ENCODE measurements at regions not wholly inside any gene's neighbourhood (a gene's known extent, or its start where the extent isn't known, plus 50 kb on each side); places are given as distances from the start of the nearest gene placed in this dataset.

- H3K27ac ChIP-seq (replicated peaks in 1 of 4), result no peak overlapping the region
- H3K36me3 ChIP-seq, result no peaks in the 10 kb centered on the region
- no peaks in the 10 kb centered on the region for H3K4me1 ChIP-seq
- peaks cover 0 to 52% (median 2%) of the 10 kb centered on the region in 4 donors for H3K27me3 ChIP-seq
- H3K4me3 ChIP-seq, result no peak overlapping the region
- no peaks in the 10 kb centered on the region for H3K9me3 ChIP-seq
- no peak for TF ChIP-seq POLR2AphosphoS5 (IDR thresholded peaks at IDR 0.05)
- TF ChIP-seq CTCF (IDR thresholded peaks at IDR 0.05), result no peak
- TF ChIP-seq EP300 (IDR thresholded peaks at IDR 0.05), result no peak
- no peak for TF ChIP-seq POLR2A (IDR thresholded peaks at IDR 0.05; ENCODE audit: low read depth)
- DNase-seq (ENCODE audit: extremely low spot score), result no peak
- WGBS, result 65% methylated on average over 10 of the region's 10 CpGs
- intact Hi-C loops (cut with DNase I), result no loop called here
These were observed 95.8 kb upstream of the CRHR1 start for GRCh38 chr17:45688353-45688752.

GRCh38 chr17:45688820-45689219, 95.3 kb upstream of the CRHR1 start:
- Histone ChIP-seq H3K4me3 (no peak overlapping the region), H3K27me3 (peaks cover 0 to 52% (median 2%) of the 10 kb centered on the region in 4 donors), H3K9me3 (no peaks in the 10 kb centered on the region), H3K27ac (replicated peaks in 1 of 4) (no peak overlapping the region), H3K4me1 (no peaks in the 10 kb centered on the region), H3K36me3 (no peaks in the 10 kb centered on the region)
- WGBS, result 84% methylated on average over 7 of the region's 7 CpGs
- TF ChIP-seq EP300 (IDR thresholded peaks at IDR 0.05) (no peak), POLR2A (IDR thresholded peaks at IDR 0.05; ENCODE audit: low read depth) (no peak), CTCF (IDR thresholded peaks at IDR 0.05) (no peak), POLR2AphosphoS5 (IDR thresholded peaks at IDR 0.05) (no peak)
- no peak for DNase-seq (ENCODE audit: extremely low spot score)
- intact Hi-C loops (cut with DNase I), result no loop called here

- TF ChIP-seq CTCF (IDR thresholded peaks at IDR 0.05) (no peak), POLR2AphosphoS5 (IDR thresholded peaks at IDR 0.05) (no peak), POLR2A (IDR thresholded peaks at IDR 0.05; ENCODE audit: low read depth) (no peak), EP300 (IDR thresholded peaks at IDR 0.05) (no peak)
- no peak for DNase-seq (ENCODE audit: extremely low spot score)
- WGBS, result 89% methylated on average over 6 of the region's 6 CpGs
- Histone ChIP-seq H3K4me3 (no peak overlapping the region), H3K27ac (replicated peaks in 1 of 4) (no peak overlapping the region), H3K27me3 (peaks cover 0 to 57% (median 2%) of the 10 kb centered on the region in 4 donors), H3K4me1 (no peaks in the 10 kb centered on the region), H3K9me3 (no peaks in the 10 kb centered on the region), H3K36me3 (no peaks in the 10 kb centered on the region)
- intact Hi-C loops (cut with DNase I), result no loop called here
These were observed 94.7 kb upstream of the CRHR1 start for GRCh38 chr17:45689451-45689850.

DNA sequence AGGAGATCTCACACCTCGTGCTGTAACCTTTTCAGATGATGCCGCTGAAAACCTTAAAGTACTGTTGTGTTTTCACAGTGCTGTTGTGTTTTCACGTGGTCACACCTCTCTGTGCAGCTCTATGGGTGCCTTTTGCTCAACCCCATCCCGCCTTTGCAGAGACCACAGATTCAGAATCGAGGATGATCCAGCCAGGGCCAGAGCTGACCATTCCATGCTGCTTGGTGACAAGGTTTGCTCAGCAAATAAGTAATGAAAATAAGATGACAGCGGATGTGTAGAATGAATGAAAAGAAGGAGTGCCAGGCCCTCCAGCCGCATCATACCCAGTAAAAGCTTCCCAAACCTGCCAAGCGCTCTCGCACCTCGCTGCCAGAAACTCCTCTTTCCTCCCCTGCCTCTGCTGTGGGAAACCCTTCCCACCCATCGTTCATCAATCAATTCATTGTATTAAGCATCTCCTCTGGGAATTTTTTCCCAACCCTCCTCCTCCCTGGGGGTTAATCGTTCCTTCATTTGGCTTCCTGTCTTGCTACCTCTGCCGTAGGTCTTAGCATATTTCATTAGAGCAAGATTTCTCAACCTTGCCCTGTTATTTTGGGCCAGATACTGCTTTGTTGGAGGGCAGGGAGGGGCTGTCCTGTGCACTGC, 93.4 kb upstream of the CRHR1 start:
- no peaks in the 10 kb centered on the region for H3K9me3 ChIP-seq
- intact Hi-C loops (cut with DNase I), result no loop called here
- no peak for DNase-seq (ENCODE audit: extremely low spot score)
- H3K36me3 ChIP-seq, result no peaks in the 10 kb centered on the region
- WGBS, result 52% methylated on average over 13 of the region's 13 CpGs
- H3K4me1 ChIP-seq, result no peaks in the 10 kb centered on the region
- peaks cover 0 to 65% (median 2%) of the 10 kb centered on the region in 4 donors for H3K27me3 ChIP-seq
- H3K4me3 ChIP-seq, result no peak overlapping the region
- no peak overlapping the region for H3K27ac ChIP-seq (replicated peaks in 1 of 4)
- TF ChIP-seq EP300 (IDR thresholded peaks at IDR 0.05) (no peak), POLR2AphosphoS5 (IDR thresholded peaks at IDR 0.05) (no peak), CTCF (IDR thresholded peaks at IDR 0.05) (no peak), POLR2A (IDR thresholded peaks at IDR 0.05; ENCODE audit: low read depth) (no peak)

- intact Hi-C loops (cut with DNase I), result no loop called here
- DNase-seq (ENCODE audit: extremely low spot score), result no peak
- H3K27me3 ChIP-seq, result peaks cover 0 to 79% (median 2%) of the 10 kb centered on the region in 4 donors
These were observed 91.5 kb upstream of the CRHR1 start for GRCh38 chr17:45692661-45693060.

More at GRCh38 chr17:45692661-45693060, 91.5 kb upstream of the CRHR1 start:
- Histone ChIP-seq H3K4me1 (no peaks in the 10 kb centered on the region), H3K9me3 (peaks cover 0 to 3% (median 2%) of the 10 kb centered on the region in 4 donors), H3K4me3 (no peak overlapping the region), H3K27ac (replicated peaks in 1 of 4) (no peak overlapping the region), H3K36me3 (no peaks in the 10 kb centered on the region)
- TF ChIP-seq POLR2A (IDR thresholded peaks at IDR 0.05; ENCODE audit: low read depth) (no peak), EP300 (IDR thresholded peaks at IDR 0.05) (no peak), POLR2AphosphoS5 (IDR thresholded peaks at IDR 0.05) (no peak), CTCF (IDR thresholded peaks at IDR 0.05) (no peak)
- 43% methylated on average over 4 of the region's 4 CpGs for WGBS
